ENCODE measurements at regions not wholly inside any gene's neighbourhood (a gene's known extent, or its start where the extent isn't known, plus 50 kb on each side); places are given as distances from the start of the nearest gene placed in this dataset.
"Not testable (repeated sequence)": the region's sequence is repeated elsewhere in the genome, so short reads cannot be mapped to it uniquely, and the experiment has no call there.

- no peak overlapping the region for H3K4me3 ChIP-seq (ENCODE audit: low read length)
- H3K36me3 ChIP-seq (ENCODE audit: insufficient read depth, low read length) = no peaks in the 10 kb centered on the region
- H3K4me1 ChIP-seq (ENCODE audit: insufficient read depth, low read length) = no peaks in the 10 kb centered on the region
- H2AFZ ChIP-seq (ENCODE audit: low read depth, low read length) = no peak overlapping the region
- H3K27me3 ChIP-seq (ENCODE audit: insufficient read depth, low read length) = no peaks in the 10 kb centered on the region
- no peaks in the 10 kb centered on the region for H3K9me3 ChIP-seq (ENCODE audit: low read length)
Observed at GRCh38 chr3:144564011-144564410, 592.4 kb downstream of the DIPK2A start.

- Histone ChIP-seq H3K4me1 (ENCODE audit: insufficient read depth, low read length) (peaks cover 4% of the 10 kb centered on the region), H3K4me3 (ENCODE audit: low read length) (no peak overlapping the region), H2AFZ (ENCODE audit: low read depth, low read length) (no peak overlapping the region), H3K36me3 (ENCODE audit: insufficient read depth, low read length) (no peaks in the 10 kb centered on the region), H3K27me3 (ENCODE audit: insufficient read depth, low read length) (no peaks in the 10 kb centered on the region), H3K9me3 (ENCODE audit: low read length) (no peaks in the 10 kb centered on the region)
Observed at GRCh38 chr3:144566320-144566719, 594.7 kb downstream of the DIPK2A start.

GRCh38 chr3:144569651-144570050 lies 598.0 kb downstream of the DIPK2A start:
- Histone ChIP-seq H3K27me3 (ENCODE audit: insufficient read depth, low read length) (no peaks in the 10 kb centered on the region), H3K4me1 (ENCODE audit: insufficient read depth, low read length) (peaks cover 4% of the 10 kb centered on the region)

GRCh38 chr3:144583871-144584270 lies 612.2 kb downstream of the DIPK2A start:
- no peaks in the 10 kb centered on the region for H3K4me1 ChIP-seq (ENCODE audit: insufficient read depth, low read length)
- H2AFZ ChIP-seq (ENCODE audit: low read depth, low read length) = no peak overlapping the region
- no peaks in the 10 kb centered on the region for H3K36me3 ChIP-seq (ENCODE audit: insufficient read depth, low read length)
- H3K9me3 ChIP-seq (ENCODE audit: low read length) = peaks cover 2% of the 10 kb centered on the region
- H3K27me3 ChIP-seq (ENCODE audit: insufficient read depth, low read length) = no peaks in the 10 kb centered on the region
- H3K4me3 ChIP-seq (ENCODE audit: low read length) = no peak overlapping the region

More at GRCh38 chr3:144569651-144570050, 598.0 kb downstream of the DIPK2A start:
- no peak overlapping the region for H3K4me3 ChIP-seq (ENCODE audit: low read length)
- H3K9me3 ChIP-seq (ENCODE audit: low read length) = no peaks in the 10 kb centered on the region
- H3K36me3 ChIP-seq (ENCODE audit: insufficient read depth, low read length) = no peaks in the 10 kb centered on the region
- no peak overlapping the region for H2AFZ ChIP-seq (ENCODE audit: low read depth, low read length)

DNA sequence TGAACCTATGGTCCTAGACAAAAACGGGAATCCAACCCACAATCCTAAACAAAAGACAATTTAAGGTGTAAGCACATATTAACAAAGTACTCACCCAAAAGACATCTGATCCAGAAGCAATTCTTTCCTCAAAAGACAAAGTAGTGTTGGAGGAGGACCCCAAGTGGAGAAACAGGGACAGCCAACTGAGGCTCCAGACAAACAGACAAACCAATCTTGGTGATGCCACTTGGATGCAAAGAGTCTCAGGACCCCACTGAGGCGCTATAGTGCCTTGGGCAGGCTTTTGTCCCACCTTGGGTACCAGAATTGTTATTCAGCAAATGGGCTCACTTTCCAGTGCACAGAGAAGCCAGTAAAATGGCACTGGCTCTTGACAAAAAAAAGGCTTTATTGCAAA lies 613.8 kb downstream of the DIPK2A start:
- no peak overlapping the region for H2AFZ ChIP-seq (ENCODE audit: low read depth, low read length)
- H3K27me3 ChIP-seq (ENCODE audit: insufficient read depth, low read length) = no peaks in the 10 kb centered on the region
- H3K9me3 ChIP-seq (ENCODE audit: low read length) = peaks cover 2% of the 10 kb centered on the region
- H3K36me3 ChIP-seq (ENCODE audit: insufficient read depth, low read length) = no peaks in the 10 kb centered on the region
- H3K4me1 ChIP-seq (ENCODE audit: insufficient read depth, low read length) = no peaks in the 10 kb centered on the region
- H3K4me3 ChIP-seq (ENCODE audit: low read length) = no peak overlapping the region

DNA sequence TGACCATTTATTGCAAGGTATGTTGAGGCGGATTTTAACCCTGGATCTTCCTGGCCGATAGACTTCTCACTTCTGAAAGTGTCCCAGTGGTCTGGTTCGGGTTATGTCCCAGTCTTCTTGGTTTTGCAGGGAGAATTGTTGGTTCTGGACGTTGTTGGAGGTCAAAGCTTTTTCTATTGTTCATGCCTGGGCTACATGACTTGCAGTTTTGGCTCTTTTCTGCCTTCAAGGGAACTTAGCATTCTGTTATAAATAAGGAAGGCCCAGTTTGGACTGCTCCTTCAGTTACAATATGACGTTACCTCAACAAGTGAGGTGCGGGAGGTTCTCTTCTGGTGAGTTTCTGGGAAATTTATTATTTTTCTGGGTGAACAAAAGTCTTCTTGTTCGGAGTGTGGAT lies 614.3 kb downstream of the DIPK2A start:
- Histone ChIP-seq H3K4me1 (ENCODE audit: insufficient read depth, low read length) (peaks cover 4% of the 10 kb centered on the region), H2AFZ (ENCODE audit: low read depth, low read length) (no peak overlapping the region), H3K27me3 (ENCODE audit: insufficient read depth, low read length) (no peaks in the 10 kb centered on the region), H3K9me3 (ENCODE audit: low read length) (peaks cover 2% of the 10 kb centered on the region), H3K4me3 (ENCODE audit: low read length) (no peak overlapping the region), H3K36me3 (ENCODE audit: insufficient read depth, low read length) (no peaks in the 10 kb centered on the region)

DNA sequence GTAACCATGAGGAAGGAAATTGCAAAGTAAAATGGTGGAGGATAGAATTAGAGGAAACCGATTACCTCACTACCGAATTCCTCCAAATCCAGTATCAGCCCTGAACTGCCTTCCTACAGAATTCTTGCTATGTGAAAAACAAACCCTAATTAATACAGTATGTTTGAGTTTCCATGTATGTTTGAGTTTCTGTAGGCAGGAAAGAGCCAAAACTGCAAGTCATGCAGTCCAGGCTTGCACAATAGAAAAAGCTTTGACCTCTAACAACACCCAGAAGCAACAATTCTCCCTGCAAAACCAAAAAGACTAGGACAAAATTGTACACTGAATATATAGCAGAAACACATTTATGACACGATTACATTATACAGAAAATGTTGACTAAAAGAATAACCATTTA lies 614.8 kb downstream of the DIPK2A start:
- Histone ChIP-seq H3K27me3 (ENCODE audit: insufficient read depth, low read length) (no peaks in the 10 kb centered on the region), H2AFZ (ENCODE audit: low read depth, low read length) (no peak overlapping the region), H3K4me3 (ENCODE audit: low read length) (no peak overlapping the region), H3K4me1 (ENCODE audit: insufficient read depth, low read length) (peaks cover 6% of the 10 kb centered on the region), H3K36me3 (ENCODE audit: insufficient read depth, low read length) (no peaks in the 10 kb centered on the region), H3K9me3 (ENCODE audit: low read length) (peaks cover 2% of the 10 kb centered on the region)

GRCh38 chr3:144590854-144591253 lies 619.2 kb downstream of the DIPK2A start:
- peaks cover 2% of the 10 kb centered on the region for H3K9me3 ChIP-seq (ENCODE audit: low read length)
- H2AFZ ChIP-seq (ENCODE audit: low read depth, low read length) = peak overlapping the region; percentile 30
- H3K4me1 ChIP-seq (ENCODE audit: insufficient read depth, low read length) = peaks cover 6% of the 10 kb centered on the region
- no peaks in the 10 kb centered on the region for H3K36me3 ChIP-seq (ENCODE audit: insufficient read depth, low read length)
- no peak overlapping the region for H3K4me3 ChIP-seq (ENCODE audit: low read length)
- no peaks in the 10 kb centered on the region for H3K27me3 ChIP-seq (ENCODE audit: insufficient read depth, low read length)

DNA sequence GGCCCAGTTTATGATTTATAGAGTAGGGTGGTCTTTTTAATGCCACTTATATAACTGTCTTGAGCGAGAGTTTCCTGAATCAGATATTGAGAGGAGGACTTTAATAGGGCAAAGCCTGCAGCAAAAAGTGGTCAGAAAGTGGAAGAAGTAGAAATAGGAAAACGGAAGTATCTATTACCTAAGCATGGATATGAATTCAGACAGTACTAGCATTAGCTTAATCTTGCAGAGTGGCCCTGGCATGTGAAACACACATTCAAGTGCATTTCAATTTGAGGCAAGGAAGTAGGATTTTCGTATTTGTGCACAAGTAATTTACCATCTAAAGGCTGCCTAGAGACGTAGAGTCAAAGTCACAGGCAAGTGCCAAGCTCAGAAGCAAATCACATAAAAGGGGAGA lies 622.3 kb downstream of the DIPK2A start:
- Histone ChIP-seq H3K27me3 (ENCODE audit: insufficient read depth, low read length) (no peaks in the 10 kb centered on the region), H2AFZ (ENCODE audit: low read depth, low read length) (no peak overlapping the region), H3K9me3 (ENCODE audit: low read length) (peaks cover 6% of the 10 kb centered on the region), H3K4me1 (ENCODE audit: insufficient read depth, low read length) (peaks cover 6% of the 10 kb centered on the region), H3K36me3 (ENCODE audit: insufficient read depth, low read length) (no peaks in the 10 kb centered on the region), H3K4me3 (ENCODE audit: low read length) (no peak overlapping the region)

- not testable (repeated sequence) for H3K4me1 ChIP-seq (ENCODE audit: insufficient read depth, low read length); H3K9me3 ChIP-seq (ENCODE audit: low read length); H3K36me3 ChIP-seq (ENCODE audit: insufficient read depth, low read length); H3K4me3 ChIP-seq (ENCODE audit: low read length); H2AFZ ChIP-seq (ENCODE audit: low read depth, low read length); H3K27me3 ChIP-seq (ENCODE audit: insufficient read depth, low read length)
Observed at GRCh38 chr3:144620236-144620635, 648.6 kb downstream of the DIPK2A start.

GRCh38 chr3:144622845-144623244 lies 651.2 kb downstream of the DIPK2A start:
- H3K27me3 ChIP-seq (ENCODE audit: insufficient read depth, low read length) = no peaks in the 10 kb centered on the region
- H3K9me3 ChIP-seq (ENCODE audit: low read length) = no peaks in the 10 kb centered on the region
- H3K36me3 ChIP-seq (ENCODE audit: insufficient read depth, low read length) = no peaks in the 10 kb centered on the region
- no peak overlapping the region for H2AFZ ChIP-seq (ENCODE audit: low read depth, low read length)
- H3K4me1 ChIP-seq (ENCODE audit: insufficient read depth, low read length) = peaks cover under 1% of the 10 kb centered on the region
- H3K4me3 ChIP-seq (ENCODE audit: low read length) = no peak overlapping the region

- Histone ChIP-seq H3K9me3 (ENCODE audit: low read length) (no peaks in the 10 kb centered on the region), H3K4me3 (ENCODE audit: low read length) (no peak overlapping the region), H3K36me3 (ENCODE audit: insufficient read depth, low read length) (no peaks in the 10 kb centered on the region), H3K4me1 (ENCODE audit: insufficient read depth, low read length) (peaks cover 8% of the 10 kb centered on the region), H3K27me3 (ENCODE audit: insufficient read depth, low read length) (no peaks in the 10 kb centered on the region), H2AFZ (ENCODE audit: low read depth, low read length) (no peak overlapping the region)
Observed at GRCh38 chr3:144624656-144625055, 653.0 kb downstream of the DIPK2A start.

- Histone ChIP-seq H3K9me3 (ENCODE audit: low read length) (no peaks in the 10 kb centered on the region), H3K4me1 (ENCODE audit: insufficient read depth, low read length) (peaks cover 10% of the 10 kb centered on the region), H2AFZ (ENCODE audit: low read depth, low read length) (no peak overlapping the region), H3K36me3 (ENCODE audit: insufficient read depth, low read length) (no peaks in the 10 kb centered on the region), H3K27me3 (ENCODE audit: insufficient read depth, low read length) (no peaks in the 10 kb centered on the region), H3K4me3 (ENCODE audit: low read length) (no peak overlapping the region)
Observed at GRCh38 chr3:144626835-144627234, 655.2 kb downstream of the DIPK2A start.

DNA sequence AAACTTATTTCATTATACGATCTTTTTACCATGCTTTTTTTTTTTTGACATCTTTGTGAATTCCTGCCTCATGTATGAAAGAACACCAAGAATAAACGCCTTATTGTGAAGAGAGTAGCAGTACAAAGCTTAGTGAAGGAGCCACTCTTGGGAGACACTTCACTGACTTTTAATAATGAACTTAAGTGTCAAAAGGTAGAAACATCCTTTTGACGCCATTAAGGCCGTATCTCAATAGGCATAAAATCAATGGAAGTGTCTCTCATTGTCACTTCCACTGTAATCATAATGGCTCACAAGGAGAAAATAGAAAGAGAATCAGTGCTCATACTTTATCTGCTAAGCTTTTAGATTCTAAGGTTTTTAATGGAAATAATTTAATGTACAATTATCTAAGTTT lies 657.8 kb downstream of the DIPK2A start:
- peaks cover 10% of the 10 kb centered on the region for H3K4me1 ChIP-seq (ENCODE audit: insufficient read depth, low read length)
- H3K27me3 ChIP-seq (ENCODE audit: insufficient read depth, low read length) = no peaks in the 10 kb centered on the region
- no peaks in the 10 kb centered on the region for H3K36me3 ChIP-seq (ENCODE audit: insufficient read depth, low read length)
- H3K4me3 ChIP-seq (ENCODE audit: low read length) = no peak overlapping the region
- H2AFZ ChIP-seq (ENCODE audit: low read depth, low read length) = no peak overlapping the region
- H3K9me3 ChIP-seq (ENCODE audit: low read length) = peaks cover 3% of the 10 kb centered on the region
